GM12865 (cell line): ENCODE measurements at regions not wholly inside any gene's neighbourhood (a gene's known extent, or its start where the extent isn't known, plus 50 kb on each side); places are given as distances from the start of the nearest gene placed in this dataset.

Source experiments
- DNase-seq: peaks from one replicate; pipeline ENCODE4 v3.0.0; 2010; ENCODE audit warnings: low read depth
- H3K4me3 ChIP-seq: 2 replicates; pipeline ENCODE4 v1.5.1; 2011; ENCODE audit warnings: mild to moderate bottlenecking, low read depth, low read length, control low read depth
- TF ChIP-seq, protein P1 (sequence below): IDR thresholded peaks from 2 replicates; pipeline ENCODE4 v1.5.1; 2011; ENCODE audit warnings: low read length, control low read depth, low read depth, inconsistent platforms; ENCODE audit not compliant: insufficient read depth; ENCODE audit errors: missing control alignments

DNA sequence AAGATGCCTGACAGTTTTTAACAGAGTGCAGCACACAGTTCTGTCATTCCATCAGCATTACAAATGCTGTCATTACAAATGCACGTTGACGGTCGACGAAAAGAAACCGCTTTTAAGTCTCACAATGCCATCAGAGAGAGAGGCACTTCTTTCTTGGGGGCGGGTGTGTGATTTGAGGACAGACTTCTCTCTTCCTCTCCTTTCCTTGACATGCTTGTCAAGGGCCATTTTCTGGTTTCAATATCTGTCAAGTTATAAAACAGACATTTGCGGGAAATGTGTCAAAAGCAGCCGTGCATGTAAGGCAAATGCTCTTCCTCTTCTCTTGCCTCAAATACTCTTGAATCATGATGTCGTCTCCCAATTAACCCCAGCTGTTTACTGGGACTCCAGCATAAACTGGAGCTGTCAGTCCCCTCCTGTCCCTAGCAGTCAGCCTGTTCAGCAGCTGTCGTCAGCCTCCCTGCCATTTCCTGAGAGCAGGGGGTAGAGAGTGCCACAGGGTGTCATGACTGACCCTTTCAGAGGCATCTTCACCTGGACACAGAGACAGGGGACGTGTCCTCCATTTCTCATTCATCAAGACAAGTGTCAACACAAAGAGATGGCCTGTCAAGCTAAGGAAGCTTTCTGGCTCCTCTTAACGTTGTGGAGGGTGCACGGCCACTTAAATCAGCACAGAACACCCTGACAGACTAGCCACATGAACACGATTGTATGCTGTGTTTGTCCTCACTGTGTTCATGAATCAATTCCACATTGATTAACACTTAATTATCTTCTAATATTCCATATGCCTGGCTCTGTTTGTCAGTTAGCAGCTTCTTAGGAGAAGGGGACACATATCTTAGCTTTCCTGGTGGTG, 305.4 kb upstream of the RAB6C start:
- TF ChIP-seq, protein P1, sequence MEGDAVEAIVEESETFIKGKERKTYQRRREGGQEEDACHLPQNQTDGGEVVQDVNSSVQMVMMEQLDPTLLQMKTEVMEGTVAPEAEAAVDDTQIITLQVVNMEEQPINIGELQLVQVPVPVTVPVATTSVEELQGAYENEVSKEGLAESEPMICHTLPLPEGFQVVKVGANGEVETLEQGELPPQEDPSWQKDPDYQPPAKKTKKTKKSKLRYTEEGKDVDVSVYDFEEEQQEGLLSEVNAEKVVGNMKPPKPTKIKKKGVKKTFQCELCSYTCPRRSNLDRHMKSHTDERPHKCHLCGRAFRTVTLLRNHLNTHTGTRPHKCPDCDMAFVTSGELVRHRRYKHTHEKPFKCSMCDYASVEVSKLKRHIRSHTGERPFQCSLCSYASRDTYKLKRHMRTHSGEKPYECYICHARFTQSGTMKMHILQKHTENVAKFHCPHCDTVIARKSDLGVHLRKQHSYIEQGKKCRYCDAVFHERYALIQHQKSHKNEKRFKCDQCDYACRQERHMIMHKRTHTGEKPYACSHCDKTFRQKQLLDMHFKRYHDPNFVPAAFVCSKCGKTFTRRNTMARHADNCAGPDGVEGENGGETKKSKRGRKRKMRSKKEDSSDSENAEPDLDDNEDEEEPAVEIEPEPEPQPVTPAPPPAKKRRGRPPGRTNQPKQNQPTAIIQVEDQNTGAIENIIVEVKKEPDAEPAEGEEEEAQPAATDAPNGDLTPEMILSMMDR = no peak
- DNase-seq = no peak
- no peak overlapping the region for H3K4me3 ChIP-seq

DNA sequence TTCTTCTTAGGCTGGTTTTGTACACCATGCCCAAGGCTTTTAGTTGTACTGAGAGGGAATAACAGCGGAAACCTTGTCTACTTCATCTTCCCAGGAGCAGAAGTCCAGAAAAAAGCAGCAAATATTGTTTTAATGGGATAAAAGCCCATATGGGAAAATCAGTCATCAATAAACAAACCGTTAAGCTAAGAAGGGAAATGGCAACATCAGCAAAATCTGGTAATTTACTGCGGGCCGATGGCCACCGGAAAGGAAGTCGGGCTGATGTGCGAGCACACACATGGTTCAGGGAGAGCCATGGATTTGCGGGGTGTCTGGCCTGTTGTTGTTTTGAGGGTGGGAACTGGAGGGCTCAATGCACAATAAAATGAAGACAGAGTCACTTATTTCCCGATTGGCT, 300.7 kb upstream of the RAB6C start:
- no peak for DNase-seq
- TF ChIP-seq, protein P1 = no peak
- H3K4me3 ChIP-seq = no peak overlapping the region

DNA sequence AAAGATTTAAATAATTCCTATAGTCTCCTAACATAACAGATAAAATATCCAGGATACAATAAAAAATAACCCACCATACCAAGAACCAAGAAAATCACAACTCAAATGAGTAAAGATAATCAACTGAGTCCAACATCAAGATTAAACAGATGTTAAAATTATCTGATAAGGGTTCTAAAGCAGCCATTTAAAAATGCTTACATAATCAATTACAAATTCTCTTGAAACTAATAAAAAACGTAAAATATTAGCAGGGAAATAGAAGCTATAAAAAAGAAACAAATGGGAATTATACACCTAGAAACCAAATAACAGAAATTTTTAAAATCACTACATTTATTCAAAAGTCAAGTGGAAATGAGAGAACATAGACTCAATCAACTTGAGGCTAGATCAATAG, 297.7 kb upstream of the RAB6C start:
- TF ChIP-seq, protein P1 = no peak
- no peak overlapping the region for H3K4me3 ChIP-seq
- no peak for DNase-seq

DNA sequence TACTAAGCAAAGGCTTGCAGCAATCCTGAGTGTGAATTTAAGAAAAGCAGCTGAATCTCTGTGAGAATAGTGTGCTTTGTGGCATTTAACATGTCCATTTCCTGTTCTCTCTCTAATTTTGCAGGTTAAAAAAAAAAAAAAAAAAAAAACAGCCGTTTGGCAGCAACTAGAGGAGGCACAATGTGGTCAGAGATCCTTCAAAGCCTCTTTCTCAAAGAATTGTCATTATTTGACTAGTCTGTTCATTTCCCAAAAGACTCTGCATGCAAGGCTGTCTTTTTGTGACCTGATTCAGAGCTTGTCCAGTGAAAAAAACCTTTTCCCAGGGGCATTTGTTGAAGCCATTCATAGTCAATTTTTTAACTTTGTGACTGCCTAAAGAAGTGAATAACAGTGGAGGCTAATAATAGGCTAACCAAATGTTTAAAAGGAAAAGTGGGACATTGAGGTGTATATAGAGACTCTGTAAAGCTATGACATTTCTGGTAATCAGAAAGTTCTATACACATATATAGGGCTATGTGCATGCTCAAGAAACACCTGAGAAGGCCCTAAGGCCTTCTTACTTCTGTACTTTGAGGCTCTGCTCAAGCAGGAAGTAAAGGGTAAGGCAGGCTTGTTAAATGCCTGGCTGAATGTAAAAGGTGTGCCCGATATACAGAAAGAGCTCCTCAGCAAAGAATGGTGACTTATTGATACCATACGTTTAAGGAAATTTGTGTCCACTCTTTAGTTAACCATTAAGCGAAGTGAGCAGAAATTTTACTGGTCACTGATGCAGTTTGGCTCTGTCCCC, 289.6 kb upstream of the RAB6C start:
- TF ChIP-seq, protein P1 = no peak
- no peak overlapping the region for H3K4me3 ChIP-seq
- no peak for DNase-seq

DNA sequence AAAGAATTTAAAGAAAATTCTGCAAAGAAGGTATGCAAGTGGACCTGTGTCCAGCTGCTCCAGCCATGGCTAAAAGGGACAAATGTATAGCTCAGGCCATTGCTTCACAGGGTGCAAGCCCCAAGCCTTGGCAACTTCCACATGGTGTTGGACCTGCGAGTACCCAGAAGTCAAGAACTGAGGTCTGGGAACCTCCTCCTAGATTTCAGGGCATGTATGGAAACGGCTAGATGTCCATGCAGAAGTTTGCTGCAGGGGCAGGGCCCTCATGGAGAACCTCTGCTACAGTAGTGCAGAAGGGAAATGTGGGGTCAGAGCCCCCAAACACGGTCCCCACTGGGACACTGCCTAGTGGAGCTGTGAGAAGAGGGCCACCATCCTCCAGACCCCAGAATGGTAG, 284.0 kb upstream of the RAB6C start:
- no peak for DNase-seq
- no peak overlapping the region for H3K4me3 ChIP-seq
- TF ChIP-seq, protein P1 = no peak

DNA sequence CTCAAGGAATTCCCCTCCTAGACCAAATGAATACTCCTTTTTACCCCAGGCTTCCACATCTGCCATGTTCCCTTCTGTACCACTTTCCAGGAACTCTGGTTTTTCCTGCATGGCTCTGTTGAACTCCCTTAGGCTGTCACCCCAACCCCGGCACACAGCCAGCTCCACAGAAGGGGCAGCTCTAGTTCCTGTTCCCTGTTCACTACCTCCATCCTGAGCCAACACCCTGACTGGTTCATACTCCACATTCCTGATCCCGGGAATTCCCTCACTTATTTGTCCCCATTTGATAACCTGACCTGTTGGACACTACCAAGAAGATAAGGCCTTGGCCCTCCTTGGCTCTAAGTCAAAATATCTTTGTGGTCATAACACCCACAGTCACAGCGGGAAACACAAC, 280.9 kb upstream of the RAB6C start:
- TF ChIP-seq, protein P1 = no peak
- no peak for DNase-seq
- H3K4me3 ChIP-seq = no peak overlapping the region
